Glutamatergic neuron (in vitro differentiated cells): ENCODE measurements at regions not wholly inside any gene's neighbourhood (a gene's known extent, or its start where the extent isn't known, plus 50 kb on each side); places are given as distances from the start of the nearest gene placed in this dataset.
"Not testable (repeated sequence)": the region's sequence is repeated elsewhere in the genome, so short reads cannot be mapped to it uniquely, and the experiment has no call there.

Source experiments
- DNase-seq: peaks from one replicate; pipeline ENCODE4 v3.0.0; 2022
- H3K27ac Mint-ChIP-seq: one replicate; pipeline ENCODE4 v1.8.0; 2020; ENCODE audit warnings: mild to moderate bottlenecking, mixed read lengths, inconsistent platforms; ENCODE audit not compliant: unreplicated experiment
- H3K27me3 Mint-ChIP-seq: one replicate; pipeline ENCODE4 v1.8.0; 2020; ENCODE audit warnings: mild to moderate bottlenecking, moderate library complexity, mixed read lengths, inconsistent platforms; ENCODE audit not compliant: unreplicated experiment
- H3K36me3 Mint-ChIP-seq: one replicate; pipeline ENCODE4 v1.8.0; 2020; ENCODE audit warnings: mild to moderate bottlenecking, mixed read lengths, inconsistent platforms; ENCODE audit not compliant: unreplicated experiment
- H3K4me1 Mint-ChIP-seq: one replicate; pipeline ENCODE4 v1.8.0; 2020; ENCODE audit warnings: mild to moderate bottlenecking, low read depth, mixed read lengths, inconsistent platforms; ENCODE audit not compliant: unreplicated experiment
- H3K4me3 Mint-ChIP-seq: one replicate; pipeline ENCODE4 v1.8.0; 2020; ENCODE audit warnings: mild to moderate bottlenecking, mixed read lengths, inconsistent platforms; ENCODE audit not compliant: unreplicated experiment
- H3K9me3 Mint-ChIP-seq: one replicate; pipeline ENCODE4 v1.8.0; 2020; ENCODE audit warnings: mild to moderate bottlenecking, moderate library complexity, mixed read lengths, inconsistent platforms; ENCODE audit not compliant: unreplicated experiment

- H3K4me3 Mint-ChIP-seq, H3K4me1 Mint-ChIP-seq, H3K27me3 Mint-ChIP-seq, H3K36me3 Mint-ChIP-seq, H3K27ac Mint-ChIP-seq, H3K9me3 Mint-ChIP-seq, DNase-seq: not testable (repeated sequence)
Observed at GRCh38 chr22:15799935-15800334, 110.1 kb downstream of the POTEH start.

DNA sequence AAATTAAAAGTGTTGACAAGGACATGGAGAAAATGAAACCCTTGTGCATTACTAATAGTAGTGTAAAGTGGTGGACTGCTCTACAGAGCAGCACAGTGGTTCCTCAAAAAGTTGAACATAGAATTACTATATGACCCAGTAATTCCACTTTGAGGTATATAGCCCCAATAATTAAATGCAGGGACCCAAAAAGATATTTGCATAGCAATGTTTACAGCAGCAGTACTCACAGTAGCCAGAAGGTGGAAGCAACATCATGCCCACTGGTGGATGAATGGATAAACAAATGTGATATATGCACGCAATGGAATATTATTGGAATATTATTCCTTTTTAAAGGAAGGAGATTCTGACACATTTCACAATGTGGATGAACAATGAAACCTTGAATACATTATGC lies 121.3 kb downstream of the POTEH start:
- H3K36me3 Mint-ChIP-seq, H3K9me3 Mint-ChIP-seq: not testable (repeated sequence)

DNA sequence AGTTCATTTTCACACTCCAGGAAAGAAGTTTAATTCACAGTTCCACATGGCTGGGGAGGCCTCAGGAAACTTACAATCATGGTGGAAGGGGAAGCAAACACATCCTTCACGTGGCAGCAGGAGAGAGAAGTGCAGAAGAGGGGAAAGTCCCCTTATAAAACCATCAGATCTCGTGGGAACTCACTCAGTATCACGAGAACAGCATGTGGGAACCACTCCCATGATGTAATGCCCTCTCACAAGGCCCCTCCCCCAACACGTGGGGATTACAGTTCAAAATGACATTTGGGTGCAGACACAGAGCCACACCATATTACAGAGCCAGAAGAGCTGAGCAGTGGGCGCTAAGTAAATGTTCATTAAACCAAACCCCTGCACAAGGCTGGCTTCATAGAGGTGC lies 126.0 kb downstream of the POTEH start:
- not testable (repeated sequence) for DNase-seq, H3K4me1 Mint-ChIP-seq, H3K27me3 Mint-ChIP-seq, H3K9me3 Mint-ChIP-seq, H3K4me3 Mint-ChIP-seq, H3K36me3 Mint-ChIP-seq, H3K27ac Mint-ChIP-seq

More for the DNA sequence above, 121.3 kb downstream of the POTEH start:
- H3K27ac Mint-ChIP-seq, H3K27me3 Mint-ChIP-seq, H3K4me3 Mint-ChIP-seq, H3K4me1 Mint-ChIP-seq, DNase-seq: not testable (repeated sequence)

- H3K27ac Mint-ChIP-seq, DNase-seq, H3K4me1 Mint-ChIP-seq, H3K36me3 Mint-ChIP-seq, H3K27me3 Mint-ChIP-seq, H3K4me3 Mint-ChIP-seq, H3K9me3 Mint-ChIP-seq: not testable (repeated sequence)
Observed at GRCh38 chr22:15816470-15816869, 126.6 kb downstream of the POTEH start.

GRCh38 chr22:15817264-15817663 lies 127.4 kb downstream of the POTEH start:
- H3K27me3 Mint-ChIP-seq, H3K27ac Mint-ChIP-seq, H3K9me3 Mint-ChIP-seq, H3K4me1 Mint-ChIP-seq, H3K4me3 Mint-ChIP-seq, DNase-seq, H3K36me3 Mint-ChIP-seq: not testable (repeated sequence)

DNA sequence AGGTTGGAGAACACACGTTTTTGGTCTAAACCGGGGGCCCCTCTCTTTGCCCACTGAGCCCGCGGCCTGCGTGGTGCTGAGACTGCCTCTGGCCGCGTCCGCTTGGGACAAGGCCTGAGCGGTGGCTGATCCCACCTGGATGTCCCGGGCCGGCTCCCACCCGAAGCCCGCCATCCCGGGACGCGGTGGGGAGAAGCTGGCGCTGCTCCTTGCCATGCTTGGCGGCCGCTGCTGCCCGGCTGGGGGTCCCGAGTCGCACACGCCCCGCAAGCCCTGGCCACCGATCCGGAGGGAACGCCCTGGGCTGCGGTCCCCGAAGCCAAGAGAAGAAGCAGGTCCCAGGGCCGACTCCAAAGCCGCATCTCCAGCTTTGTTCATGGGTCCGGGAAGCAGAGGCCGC lies 130.1 kb downstream of the POTEH start:
- H3K4me3 Mint-ChIP-seq, DNase-seq, H3K27ac Mint-ChIP-seq, H3K27me3 Mint-ChIP-seq, H3K4me1 Mint-ChIP-seq, H3K36me3 Mint-ChIP-seq, H3K9me3 Mint-ChIP-seq: not testable (repeated sequence)

DNA sequence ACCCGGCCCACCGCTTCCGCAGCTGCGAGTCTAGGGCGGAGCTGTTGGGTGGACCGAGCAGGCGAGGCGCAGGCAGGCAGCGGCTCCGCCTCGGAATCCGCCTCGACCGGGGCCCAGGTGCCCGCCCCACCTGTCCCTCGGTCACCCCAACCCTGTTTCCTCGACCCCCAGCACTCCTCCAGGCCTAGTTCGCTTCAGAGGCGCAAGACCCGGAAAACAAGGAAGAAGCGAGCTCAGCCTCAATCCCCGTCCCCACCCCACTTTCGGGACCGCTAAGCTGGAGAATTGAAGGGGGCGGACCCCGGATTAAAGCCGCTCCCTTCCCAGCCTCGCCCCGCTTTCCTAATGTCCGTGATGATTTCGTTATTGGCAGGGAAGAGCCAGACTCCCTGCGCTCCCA lies 131.3 kb downstream of the POTEH start:
- not testable (repeated sequence) for H3K27ac Mint-ChIP-seq, H3K36me3 Mint-ChIP-seq, H3K4me1 Mint-ChIP-seq, H3K4me3 Mint-ChIP-seq, H3K9me3 Mint-ChIP-seq, DNase-seq, H3K27me3 Mint-ChIP-seq

GRCh38 chr22:15822001-15822400 lies 132.2 kb downstream of the POTEH start:
- H3K9me3 Mint-ChIP-seq, H3K36me3 Mint-ChIP-seq, H3K27me3 Mint-ChIP-seq, H3K4me1 Mint-ChIP-seq, H3K4me3 Mint-ChIP-seq, DNase-seq, H3K27ac Mint-ChIP-seq: not testable (repeated sequence)

DNA sequence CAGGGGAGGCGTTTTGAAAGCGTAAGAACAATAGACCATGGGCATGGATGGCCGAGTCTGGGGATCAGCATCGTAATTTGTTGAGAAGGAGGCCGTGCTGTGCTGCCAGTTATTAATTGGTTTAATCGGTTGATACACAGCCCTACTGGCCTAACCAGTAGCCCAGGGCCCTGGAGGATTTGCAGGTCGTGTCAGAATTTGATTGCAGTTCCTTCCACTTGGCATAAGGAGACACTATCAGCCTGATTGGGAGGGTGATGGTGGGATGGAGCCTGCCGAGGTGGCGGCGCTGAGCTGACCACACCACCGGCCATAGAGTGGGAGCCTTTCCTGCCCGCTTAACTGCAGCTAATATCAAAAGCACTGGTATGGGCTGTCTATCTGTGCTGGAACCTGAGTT lies 133.4 kb downstream of the POTEH start:
- H3K4me3 Mint-ChIP-seq, DNase-seq, H3K27ac Mint-ChIP-seq, H3K9me3 Mint-ChIP-seq, H3K4me1 Mint-ChIP-seq, H3K36me3 Mint-ChIP-seq, H3K27me3 Mint-ChIP-seq: not testable (repeated sequence)

DNA sequence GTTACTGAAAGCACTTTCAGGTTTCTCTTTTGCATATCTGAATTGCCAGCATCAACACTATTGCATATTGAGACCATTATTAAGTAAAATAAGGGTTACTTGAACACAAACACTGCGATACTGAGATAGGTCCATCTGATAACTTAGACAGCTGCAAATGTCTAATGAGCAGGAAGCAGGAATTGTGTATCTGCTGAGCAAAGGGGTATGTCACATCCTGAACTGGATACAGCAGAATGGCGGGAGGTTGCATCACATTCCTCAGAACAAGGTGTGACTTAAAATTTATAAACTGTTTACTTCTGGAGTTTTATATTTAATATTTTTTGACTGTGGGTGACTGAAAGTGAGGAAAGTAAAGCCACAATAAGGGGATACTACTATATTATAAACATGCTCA lies 142.4 kb downstream of the POTEH start:
- not testable (repeated sequence) for H3K9me3 Mint-ChIP-seq, H3K27ac Mint-ChIP-seq, H3K36me3 Mint-ChIP-seq, H3K4me3 Mint-ChIP-seq, H3K4me1 Mint-ChIP-seq, DNase-seq, H3K27me3 Mint-ChIP-seq

- not testable (repeated sequence) for H3K36me3 Mint-ChIP-seq, H3K4me1 Mint-ChIP-seq, H3K4me3 Mint-ChIP-seq, H3K9me3 Mint-ChIP-seq, H3K27ac Mint-ChIP-seq, H3K27me3 Mint-ChIP-seq, DNase-seq
Observed at GRCh38 chr22:15835729-15836128, 145.9 kb downstream of the POTEH start.

GRCh38 chr22:15849772-15850171 lies 159.9 kb downstream of the POTEH start:
- H3K9me3 Mint-ChIP-seq, H3K27me3 Mint-ChIP-seq, DNase-seq, H3K4me3 Mint-ChIP-seq, H3K27ac Mint-ChIP-seq, H3K36me3 Mint-ChIP-seq, H3K4me1 Mint-ChIP-seq: not testable (repeated sequence)

GRCh38 chr22:15853716-15854373 lies 164.0 kb downstream of the POTEH start:
- H3K36me3 Mint-ChIP-seq, H3K27ac Mint-ChIP-seq: not testable (repeated sequence)

More at GRCh38 chr22:15853716-15854373, 164.0 kb downstream of the POTEH start:
- H3K4me3 Mint-ChIP-seq, H3K27me3 Mint-ChIP-seq, H3K9me3 Mint-ChIP-seq, DNase-seq, H3K4me1 Mint-ChIP-seq: not testable (repeated sequence)
